Trophoblast cell (in vitro differentiated cells and primary cell): ENCODE measurements at regions not wholly inside any gene's neighbourhood (a gene's known extent, or its start where the extent isn't known, plus 50 kb on each side); places are given as distances from the start of the nearest gene placed in this dataset.

ENCODE experiments used
- DNase-seq, 2 donors: peaks; one replicate each; pipeline ENCODE4 v3.0.0-alpha.2; 2016
- H2AFZ ChIP-seq: 2 replicates; pipeline ENCODE4 v1.6.1; 2013; ENCODE audit warnings: low read length, moderate library complexity, mild to moderate bottlenecking; ENCODE audit not compliant: insufficient read depth, poor library complexity
- H2AK5ac ChIP-seq: 2 replicates; pipeline ENCODE4 v1.6.1; 2013; ENCODE audit warnings: mild to moderate bottlenecking, low read length
- H2BK120ac ChIP-seq: 2 replicates; pipeline ENCODE4 v1.6.1; 2013; ENCODE audit warnings: low read length, mild to moderate bottlenecking, moderate library complexity; ENCODE audit not compliant: insufficient read depth, poor library complexity
- H2BK12ac ChIP-seq: 2 replicates; pipeline ENCODE4 v1.6.1; 2013; ENCODE audit warnings: mild to moderate bottlenecking, low read length, moderate library complexity
- H2BK5ac ChIP-seq: 2 replicates; pipeline ENCODE4 v1.6.1; 2013; ENCODE audit warnings: low read length, low read depth, moderate library complexity, mild to moderate bottlenecking; ENCODE audit not compliant: poor library complexity
- H3K14ac ChIP-seq: 2 replicates; pipeline ENCODE4 v1.6.1; 2013; ENCODE audit warnings: mild to moderate bottlenecking, low read length
- H3K18ac ChIP-seq: 2 replicates; pipeline ENCODE4 v1.6.1; 2013; ENCODE audit warnings: mild to moderate bottlenecking, low read length
- H3K23ac ChIP-seq: 2 replicates; pipeline ENCODE4 v1.6.1; 2013; ENCODE audit warnings: low read length
- H3K27ac ChIP-seq: 2 replicates; pipeline ENCODE4 v1.5.1; 2013; ENCODE audit warnings: low read depth, mild to moderate bottlenecking, inconsistent platforms, low read length, moderate library complexity
- H3K27me3 ChIP-seq: 2 replicates; pipeline ENCODE4 v1.6.1; 2013; ENCODE audit warnings: inconsistent platforms, mild to moderate bottlenecking, low read length, moderate library complexity; ENCODE audit not compliant: insufficient read depth
- H3K36me3 ChIP-seq, 2 experiments: 1 replicate in 1 of 2; 2 replicates in 1 of 2; pipeline ENCODE4 v1.6.1; 2013; ENCODE audit warnings: low read length in 2 of 2, mild to moderate bottlenecking in 2 of 2, moderate library complexity in 1 of 2; ENCODE audit not compliant: insufficient read depth in 2 of 2, control insufficient read depth in 1 of 2
- H3K4ac ChIP-seq: 2 replicates; pipeline ENCODE4 v1.6.1; 2013; ENCODE audit warnings: low read depth, mild to moderate bottlenecking, low read length, moderate library complexity
- H3K4me1 ChIP-seq, 2 experiments: 1 replicate in 1 of 2; 2 replicates in 1 of 2; pipeline ENCODE4 v1.6.1; 2013; ENCODE audit warnings: low read length in 2 of 2, mild to moderate bottlenecking in 2 of 2, moderate library complexity in 1 of 2; ENCODE audit not compliant: insufficient read depth in 2 of 2, control insufficient read depth in 1 of 2
- H3K4me2 ChIP-seq: 2 replicates; pipeline ENCODE4 v1.6.1; 2013; ENCODE audit warnings: inconsistent platforms, mild to moderate bottlenecking, low read length, moderate library complexity
- H3K4me3 ChIP-seq: 2 replicates; pipeline ENCODE4 v1.5.1; 2013; ENCODE audit warnings: mild to moderate bottlenecking, low read depth, low read length, inconsistent platforms
- H3K79me1 ChIP-seq: one replicate; pipeline ENCODE4 v1.6.1; 2013; ENCODE audit warnings: low read length
- H3K79me2 ChIP-seq: 2 replicates; pipeline ENCODE4 v1.6.1; 2013; ENCODE audit warnings: low read length, mild to moderate bottlenecking; ENCODE audit not compliant: control insufficient read depth, insufficient read depth, poor library complexity
- H3K9ac ChIP-seq: 2 replicates; pipeline ENCODE4 v1.6.1; 2013; ENCODE audit warnings: mild to moderate bottlenecking, low read length
- H3K9me3 ChIP-seq: 2 replicates; pipeline ENCODE4 v1.6.1; 2013; ENCODE audit warnings: low read depth, mild to moderate bottlenecking, control low read depth, inconsistent platforms, low read length; ENCODE audit not compliant: insufficient read depth
- H4K12ac ChIP-seq: 2 replicates; pipeline ENCODE4 v1.6.1; 2013; ENCODE audit warnings: low read depth, mild to moderate bottlenecking, low read length, moderate library complexity
- H4K8ac ChIP-seq: 2 replicates; pipeline ENCODE4 v1.6.1; 2013; ENCODE audit warnings: low read depth, mild to moderate bottlenecking, low read length, moderate library complexity
- H4K91ac ChIP-seq: one replicate; pipeline ENCODE4 v1.6.1; 2013; ENCODE audit warnings: low read depth, mild to moderate bottlenecking, low read length, moderate library complexity
- whole genome bisulfite sequencing: extraction: QIAGEN DNeasy Blood & Tissue Kit; methylation state at CpG from one replicate; pipeline ENCODE4 v1.1.7; 2013; ENCODE audit warnings: missing lambda C conversion rate; ENCODE audit not compliant: insufficient read length, insufficient coverage; ENCODE audit errors: extremely low coverage; 5-methylcytosine and 5-hydroxymethylcytosine counted together

- Histone ChIP-seq H4K12ac (no peak overlapping the region), H3K27ac (no peak overlapping the region), H4K91ac (no peak overlapping the region), H3K9me3 (no peaks in the 10 kb centered on the region), H2BK12ac (no peak overlapping the region), H3K9ac (no peak overlapping the region), H2BK120ac (no peak overlapping the region), H2AFZ (no peak overlapping the region), H3K23ac (no peak overlapping the region), H3K36me3 (no peaks in the 10 kb centered on the region), H3K4me3 (no peak overlapping the region), H4K8ac (no peak overlapping the region), H3K27me3 (no peaks in the 10 kb centered on the region), H2AK5ac (no peak overlapping the region), H3K4me1 (no peaks in the 10 kb centered on the region), H3K4ac (no peak overlapping the region), H3K79me2 (no peaks in the 10 kb centered on the region), H3K14ac (no peak overlapping the region), H3K18ac (no peak overlapping the region), H2BK5ac (no peak overlapping the region), H3K4me2 (no peak overlapping the region), H3K79me1 (no peaks in the 10 kb centered on the region)
- no CpG with 5 or more reads among the region's 3 CpGs for WGBS
- no peak for DNase-seq
Observed at GRCh38 chr5:89444088-89444487, 561.1 kb upstream of the MEF2C start.

- Histone ChIP-seq H3K36me3 (no peaks in the 10 kb centered on the region), H3K4ac (no peak overlapping the region), H3K79me1 (no peaks in the 10 kb centered on the region), H3K23ac (no peak overlapping the region), H2BK5ac (no peak overlapping the region), H3K14ac (no peak overlapping the region), H3K18ac (no peak overlapping the region), H3K4me1 (no peaks in the 10 kb centered on the region), H3K79me2 (no peaks in the 10 kb centered on the region), H2BK12ac (no peak overlapping the region), H2BK120ac (no peak overlapping the region), H3K9me3 (no peaks in the 10 kb centered on the region), H3K27ac (no peak overlapping the region), H2AFZ (no peak overlapping the region), H4K91ac (no peak overlapping the region), H3K4me2 (no peak overlapping the region), H4K12ac (no peak overlapping the region), H2AK5ac (no peak overlapping the region), H4K8ac (no peak overlapping the region), H3K4me3 (no peak overlapping the region), H3K9ac (no peak overlapping the region), H3K27me3 (no peaks in the 10 kb centered on the region)
- no peak for DNase-seq
- no CpG with 5 or more reads among the region's 1 CpG for WGBS
Observed at GRCh38 chr5:89443508-89443907, 560.5 kb upstream of the MEF2C start.

GRCh38 chr5:89441965-89442364, 559.0 kb upstream of the MEF2C start:
- H2BK12ac ChIP-seq = no peak overlapping the region
- no peak overlapping the region for H3K4me3 ChIP-seq
- H2AK5ac ChIP-seq = no peak overlapping the region
- no peaks in the 10 kb centered on the region for H3K9me3 ChIP-seq
- no peaks in the 10 kb centered on the region for H3K79me2 ChIP-seq
- H2AFZ ChIP-seq = no peak overlapping the region
- no peak overlapping the region for H3K23ac ChIP-seq
- H3K79me1 ChIP-seq = no peaks in the 10 kb centered on the region
- H3K4me2 ChIP-seq = no peak overlapping the region
- H3K27ac ChIP-seq = no peak overlapping the region
- H3K36me3 ChIP-seq = no peaks in the 10 kb centered on the region
- H2BK120ac ChIP-seq = no peak overlapping the region
- no peak overlapping the region for H3K18ac ChIP-seq
- DNase-seq = no peak
- H3K4me1 ChIP-seq = no peaks in the 10 kb centered on the region
- H2BK5ac ChIP-seq = no peak overlapping the region
- no peak overlapping the region for H4K12ac ChIP-seq
- no peak overlapping the region for H4K91ac ChIP-seq
- no peak overlapping the region for H4K8ac ChIP-seq
- no peak overlapping the region for H3K14ac ChIP-seq
- H3K9ac ChIP-seq = no peak overlapping the region
- H3K4ac ChIP-seq = no peak overlapping the region
- no peaks in the 10 kb centered on the region for H3K27me3 ChIP-seq

GRCh38 chr5:89440670-89441069, 557.7 kb upstream of the MEF2C start:
- H2AK5ac ChIP-seq = no peak overlapping the region
- no peak overlapping the region for H4K8ac ChIP-seq
- H3K36me3 ChIP-seq = no peaks in the 10 kb centered on the region
- no peak overlapping the region for H3K18ac ChIP-seq
- no peaks in the 10 kb centered on the region for H3K9me3 ChIP-seq
- WGBS = no CpG with 5 or more reads among the region's 2 CpGs
- no peaks in the 10 kb centered on the region for H3K79me1 ChIP-seq
- no peak overlapping the region for H4K91ac ChIP-seq
- no peaks in the 10 kb centered on the region for H3K79me2 ChIP-seq
- H3K4me3 ChIP-seq = no peak overlapping the region
- H3K27ac ChIP-seq = no peak overlapping the region
- no peak overlapping the region for H2BK5ac ChIP-seq
- H2BK12ac ChIP-seq = no peak overlapping the region
- H4K12ac ChIP-seq = no peak overlapping the region
- H2BK120ac ChIP-seq = no peak overlapping the region
- H3K4me2 ChIP-seq = no peak overlapping the region
- H3K14ac ChIP-seq = no peak overlapping the region
- H3K27me3 ChIP-seq = no peaks in the 10 kb centered on the region
- H3K4ac ChIP-seq = no peak overlapping the region
- no peaks in the 10 kb centered on the region for H3K4me1 ChIP-seq
- H3K23ac ChIP-seq = no peak overlapping the region
- H2AFZ ChIP-seq = no peak overlapping the region
- no peak overlapping the region for H3K9ac ChIP-seq
- DNase-seq = no peak
